ENCODE measurements at regions not wholly inside any gene's neighbourhood (a gene's known extent, or its start where the extent isn't known, plus 50 kb on each side); places are given as distances from the start of the nearest gene placed in this dataset.
"Not testable (repeated sequence)": the region's sequence is repeated elsewhere in the genome, so short reads cannot be mapped to it uniquely, and the experiment has no call there.

- H3K27me3 ChIP-seq (ENCODE audit: control insufficient read depth in 1 of 2, insufficient read depth in 2 of 2, low read length in 2 of 2): peaks cover 0 to 3% of the 10 kb centered on the region in 2 experiments
- H3K4me1 ChIP-seq (ENCODE audit: insufficient read depth, low read length): no peaks in the 10 kb centered on the region
- Mint-ChIP-seq H3K27ac (no peak overlapping the region), H3K4me1 (ENCODE audit: low read depth) (no peaks in the 10 kb centered on the region), H3K4me3 (no peak overlapping the region), H3K36me3 (ENCODE audit: low read depth) (no peaks in the 10 kb centered on the region), H3K9me3 (no peaks in the 10 kb centered on the region), H3K27me3 (peaks cover 27% of the 10 kb centered on the region)
- intact Hi-C loops (cut with DNase I, micrococcal nuclease): loop anchor here in 1 of 2 experiments (10.0 kb wide), 1 partner anchor 55 kb away; no protein-coding TSS in a partner anchor
- TF ChIP-seq CTCF (IDR thresholded peaks at IDR 0.05): no peak
- no peaks in the 10 kb centered on the region for H3K9me3 ChIP-seq (ENCODE audit: control insufficient read depth in 1 of 2, insufficient read depth in 1 of 2, low read length in 2 of 2)
- ATAC-seq (ENCODE audit: poor library complexity): no peak
- no peak overlapping the region for H3K4me3 ChIP-seq (ENCODE audit: low read length)
- POLR2A ChIA-PET: no interaction called here
- H3K27ac ChIP-seq (ENCODE audit: low read depth in 1 of 2, low read length in 2 of 2): no peak overlapping the region
- CTCF ChIA-PET: no interaction called here
- no peak for DNase-seq
- no peaks in the 10 kb centered on the region for H3K36me3 ChIP-seq (ENCODE audit: insufficient read depth, low read length)
Observed at GRCh38 chr21:38089763-38090046, 167.1 kb upstream of the KCNJ15 start.

GRCh38 chr21:38091061-38091460 lies 165.7 kb upstream of the KCNJ15 start:
- H3K36me3 ChIP-seq (ENCODE audit: insufficient read depth, low read length); H3K4me1 ChIP-seq (ENCODE audit: insufficient read depth, low read length); ATAC-seq (ENCODE audit: poor library complexity); H3K27me3 ChIP-seq (ENCODE audit: control insufficient read depth in 1 of 2, insufficient read depth in 2 of 2, low read length in 2 of 2); POLR2A ChIA-PET; H3K36me3 Mint-ChIP-seq (ENCODE audit: low read depth); H3K4me3 ChIP-seq (ENCODE audit: low read length); DNase-seq; H3K27ac ChIP-seq (ENCODE audit: low read depth in 1 of 2, low read length in 2 of 2); H3K4me1 Mint-ChIP-seq (ENCODE audit: low read depth); H3K9me3 ChIP-seq (ENCODE audit: control insufficient read depth in 1 of 2, insufficient read depth in 1 of 2, low read length in 2 of 2); H3K27ac Mint-ChIP-seq; H3K9me3 Mint-ChIP-seq; H3K4me3 Mint-ChIP-seq; CTCF ChIA-PET: not testable (repeated sequence)
- peaks cover 34% of the 10 kb centered on the region for H3K27me3 Mint-ChIP-seq
- intact Hi-C loops (cut with DNase I, micrococcal nuclease): loop anchor here in 1 of 2 experiments (10.0 kb wide), 1 partner anchor 56 kb away; no protein-coding TSS in a partner anchor

GRCh38 chr21:38092051-38092450 lies 164.7 kb upstream of the KCNJ15 start:
- no peak overlapping the region for H3K27ac Mint-ChIP-seq
- Histone ChIP-seq H3K9me3 (ENCODE audit: control insufficient read depth in 1 of 2, insufficient read depth in 1 of 2, low read length in 2 of 2) (no peaks in the 10 kb centered on the region), H3K4me1 (ENCODE audit: insufficient read depth, low read length) (no peaks in the 10 kb centered on the region), H3K36me3 (ENCODE audit: insufficient read depth, low read length) (no peaks in the 10 kb centered on the region), H3K27ac (ENCODE audit: low read depth in 1 of 2, low read length in 2 of 2) (no peak overlapping the region), H3K4me3 (ENCODE audit: low read length) (no peak overlapping the region), H3K27me3 (ENCODE audit: control insufficient read depth in 1 of 2, insufficient read depth in 2 of 2, low read length in 2 of 2) (peaks cover 0 to 3% of the 10 kb centered on the region in 2 experiments)
- no peak for TF ChIP-seq CTCF (IDR thresholded peaks at IDR 0.05)
- H3K9me3 Mint-ChIP-seq: peaks cover 1% of the 10 kb centered on the region
- no peaks in the 10 kb centered on the region for H3K36me3 Mint-ChIP-seq (ENCODE audit: low read depth)
- CTCF ChIA-PET: no interaction called here
- ATAC-seq (ENCODE audit: poor library complexity) (no peak), DNase-seq (no peak)
- no peaks in the 10 kb centered on the region for H3K4me1 Mint-ChIP-seq (ENCODE audit: low read depth)
- peaks cover 34% of the 10 kb centered on the region for H3K27me3 Mint-ChIP-seq
- intact Hi-C loops (cut with DNase I, micrococcal nuclease): loop anchor here in 1 of 2 experiments (10.0 kb wide), 1 partner anchor 57 kb away; no protein-coding TSS in a partner anchor
- POLR2A ChIA-PET: no interaction called here
- no peak overlapping the region for H3K4me3 Mint-ChIP-seq

GRCh38 chr21:38095220-38095619 lies 161.6 kb upstream of the KCNJ15 start:
- Histone ChIP-seq H3K27me3 (ENCODE audit: control insufficient read depth in 1 of 2, insufficient read depth in 2 of 2, low read length in 2 of 2) (no peaks in the 10 kb centered on the region), H3K4me1 (ENCODE audit: insufficient read depth, low read length) (no peaks in the 10 kb centered on the region), H3K36me3 (ENCODE audit: insufficient read depth, low read length) (no peaks in the 10 kb centered on the region), H3K4me3 (ENCODE audit: low read length) (no peak overlapping the region), H3K9me3 (ENCODE audit: control insufficient read depth in 1 of 2, insufficient read depth in 1 of 2, low read length in 2 of 2) (no peaks in the 10 kb centered on the region), H3K27ac (ENCODE audit: low read depth in 1 of 2, low read length in 2 of 2) (no peak overlapping the region)
- ChIA-PET POLR2A (no interaction called here), CTCF (no interaction called here)
- intact Hi-C loops (cut with DNase I, micrococcal nuclease): loop anchor here in 1 of 2 experiments (10.0 kb wide), 1 partner anchor 60 kb away; no protein-coding TSS in a partner anchor
- peaks cover 41% of the 10 kb centered on the region for H3K27me3 Mint-ChIP-seq
- DNase-seq (no peak), ATAC-seq (ENCODE audit: poor library complexity) (no peak)
- no peak overlapping the region for H3K4me3 Mint-ChIP-seq
- TF ChIP-seq CTCF (IDR thresholded peaks at IDR 0.05): no peak
- H3K9me3 Mint-ChIP-seq: peaks cover 9% of the 10 kb centered on the region
- no peaks in the 10 kb centered on the region for H3K36me3 Mint-ChIP-seq (ENCODE audit: low read depth)
- H3K4me1 Mint-ChIP-seq (ENCODE audit: low read depth): no peaks in the 10 kb centered on the region
- H3K27ac Mint-ChIP-seq: no peak overlapping the region

All from CD4-positive, alpha-beta T cell (primary cell).